GM06990 (cell line): ENCODE measurements at regions not wholly inside any gene's neighbourhood (a gene's known extent, or its start where the extent isn't known, plus 50 kb on each side); places are given as distances from the start of the nearest gene placed in this dataset.

Source experiments
- DNase-seq: peaks from one replicate; pipeline ENCODE4 v3.0.0-alpha.2; 2011; ENCODE audit not compliant: insufficient read length; ENCODE audit errors: extremely low read depth
- H3K27me3 ChIP-seq: replicated peaks from 2 replicates; pipeline ENCODE4 v1.6.0; 2011; ENCODE audit warnings: low read length; ENCODE audit not compliant: control insufficient read depth, insufficient read depth
- H3K36me3 ChIP-seq: 2 replicates; pipeline ENCODE4 v1.5.1; 2011; ENCODE audit warnings: low read length; ENCODE audit not compliant: control insufficient read depth, insufficient read depth
- H3K4me3 ChIP-seq: replicated peaks from 2 replicates; pipeline ENCODE4 v1.5.1; 2011; ENCODE audit warnings: low read depth, mild to moderate bottlenecking, control low read depth, low read length
- TF ChIP-seq, protein P1 (sequence below): IDR thresholded peaks from 2 replicates; pipeline ENCODE4 v1.5.1; 2011; ENCODE audit warnings: low read length, control low read depth, mild to moderate bottlenecking, inconsistent platforms; ENCODE audit not compliant: insufficient read depth, poor library complexity, severe bottlenecking

GRCh38 chr18:25592804-25593360, 240.9 kb upstream of the ZNF521 start:
- Histone ChIP-seq H3K36me3 (no peaks in the 10 kb centered on the region), H3K27me3 (no peaks in the 10 kb centered on the region), H3K4me3 (no peak overlapping the region)
- DNase-seq = no peak
- TF ChIP-seq, protein P1, sequence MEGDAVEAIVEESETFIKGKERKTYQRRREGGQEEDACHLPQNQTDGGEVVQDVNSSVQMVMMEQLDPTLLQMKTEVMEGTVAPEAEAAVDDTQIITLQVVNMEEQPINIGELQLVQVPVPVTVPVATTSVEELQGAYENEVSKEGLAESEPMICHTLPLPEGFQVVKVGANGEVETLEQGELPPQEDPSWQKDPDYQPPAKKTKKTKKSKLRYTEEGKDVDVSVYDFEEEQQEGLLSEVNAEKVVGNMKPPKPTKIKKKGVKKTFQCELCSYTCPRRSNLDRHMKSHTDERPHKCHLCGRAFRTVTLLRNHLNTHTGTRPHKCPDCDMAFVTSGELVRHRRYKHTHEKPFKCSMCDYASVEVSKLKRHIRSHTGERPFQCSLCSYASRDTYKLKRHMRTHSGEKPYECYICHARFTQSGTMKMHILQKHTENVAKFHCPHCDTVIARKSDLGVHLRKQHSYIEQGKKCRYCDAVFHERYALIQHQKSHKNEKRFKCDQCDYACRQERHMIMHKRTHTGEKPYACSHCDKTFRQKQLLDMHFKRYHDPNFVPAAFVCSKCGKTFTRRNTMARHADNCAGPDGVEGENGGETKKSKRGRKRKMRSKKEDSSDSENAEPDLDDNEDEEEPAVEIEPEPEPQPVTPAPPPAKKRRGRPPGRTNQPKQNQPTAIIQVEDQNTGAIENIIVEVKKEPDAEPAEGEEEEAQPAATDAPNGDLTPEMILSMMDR = no peak

- TF ChIP-seq, protein P1 = no peak
- DNase-seq = no peak
- Histone ChIP-seq H3K27me3 (no peaks in the 10 kb centered on the region), H3K4me3 (no peak overlapping the region), H3K36me3 (no peaks in the 10 kb centered on the region)
Measured at GRCh38 chr18:25590456-25590855, 238.5 kb upstream of the ZNF521 start.

- Histone ChIP-seq H3K36me3 (no peaks in the 10 kb centered on the region), H3K4me3 (no peak overlapping the region), H3K27me3 (no peaks in the 10 kb centered on the region)
- TF ChIP-seq, protein P1 = no peak
- no peak for DNase-seq
Measured at GRCh38 chr18:25587545-25587944, 235.6 kb upstream of the ZNF521 start.

- Histone ChIP-seq H3K4me3 (no peak overlapping the region), H3K36me3 (no peaks in the 10 kb centered on the region), H3K27me3 (no peaks in the 10 kb centered on the region)
- TF ChIP-seq, protein P1 = no peak
- DNase-seq = no peak
Measured at GRCh38 chr18:25568986-25569385, 217.0 kb upstream of the ZNF521 start.

DNA sequence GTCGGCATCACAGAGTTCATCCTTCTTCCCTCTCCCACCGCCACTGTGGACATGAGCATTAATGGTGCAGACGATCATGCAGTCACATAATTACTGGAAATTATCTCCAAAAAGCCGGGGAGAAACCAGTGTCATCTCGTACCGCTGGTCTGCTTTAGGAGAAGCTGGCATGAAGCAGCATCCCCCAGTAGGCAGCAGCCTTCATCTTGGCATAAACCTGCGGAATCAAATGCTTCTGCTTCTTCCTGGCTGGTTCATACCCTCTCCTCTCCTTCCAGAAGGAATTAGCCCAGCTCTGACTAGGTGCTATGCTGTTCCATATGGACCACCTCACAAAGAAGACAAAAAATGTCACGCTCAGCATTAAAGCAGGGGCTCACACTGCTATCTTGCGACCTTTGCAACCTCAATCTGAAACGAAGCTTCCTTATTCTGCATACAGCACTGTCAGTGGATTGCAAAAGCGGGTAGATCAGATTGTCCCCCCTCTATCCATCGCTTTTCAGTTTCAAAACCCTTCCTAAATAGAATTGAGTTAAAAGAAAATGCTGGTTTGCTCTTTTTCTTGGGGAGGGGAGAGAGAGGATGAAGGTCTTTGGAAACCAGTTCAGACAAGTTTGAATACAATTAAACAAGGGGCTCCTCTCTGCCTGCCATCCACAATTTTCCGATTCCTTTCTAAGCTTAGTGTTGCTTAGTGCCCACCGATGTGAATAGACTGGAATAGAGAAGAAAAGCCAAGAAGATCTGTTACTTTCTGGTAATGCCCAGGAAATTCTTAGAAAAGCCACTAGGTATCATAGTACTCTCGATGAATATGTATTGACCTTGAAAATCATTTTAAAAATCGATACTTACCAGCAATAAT, 212.1 kb upstream of the ZNF521 start:
- no peaks in the 10 kb centered on the region for H3K27me3 ChIP-seq
- no peaks in the 10 kb centered on the region for H3K36me3 ChIP-seq
- no peak overlapping the region for H3K4me3 ChIP-seq
- DNase-seq = no peak
- TF ChIP-seq, protein P1 = no peak
